NCI-H82 treated with DMSO at 0.1 percent for 48 hours (cell line): ENCODE measurements at regions not wholly inside any gene's neighbourhood (a gene's known extent, or its start where the extent isn't known, plus 50 kb on each side); places are given as distances from the start of the nearest gene placed in this dataset.
A peak's percentile ranks its signal among the peaks of the same experiment; 100 is the strongest.

Source experiments
- DNase-seq: peaks from one replicate; lab custom pipeline; 2025; ENCODE audit not compliant: unreplicated experiment; lab: John Stamatoyannopoulos, UW

GRCh38 chr7:10657201-10657600 is 316.5 kb upstream of the PHF14 start:
- DNase-seq, result no peak

DNA sequence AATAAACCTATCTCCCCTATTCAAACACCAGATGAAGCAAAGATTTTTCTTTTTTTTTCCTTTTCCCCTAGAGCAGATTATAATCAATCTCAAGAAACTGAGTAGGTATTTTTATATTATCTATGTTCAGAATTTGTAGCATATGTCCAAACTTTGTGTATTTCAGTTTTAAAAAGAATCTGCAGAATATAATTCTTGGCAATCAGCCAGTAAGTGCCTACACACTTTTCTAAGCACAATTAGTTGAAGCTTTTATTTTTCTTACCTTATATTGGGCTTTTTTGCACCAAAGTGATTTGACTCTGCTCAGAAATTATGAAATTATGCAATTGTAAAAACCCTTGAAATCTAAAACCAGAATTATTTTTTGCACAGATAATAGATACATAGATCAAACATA is 315.8 kb upstream of the PHF14 start:
- DNase-seq, result no peak

- DNase-seq, result no peak
Observed at GRCh38 chr7:10662491-10662890, 311.2 kb upstream of the PHF14 start.

DNA sequence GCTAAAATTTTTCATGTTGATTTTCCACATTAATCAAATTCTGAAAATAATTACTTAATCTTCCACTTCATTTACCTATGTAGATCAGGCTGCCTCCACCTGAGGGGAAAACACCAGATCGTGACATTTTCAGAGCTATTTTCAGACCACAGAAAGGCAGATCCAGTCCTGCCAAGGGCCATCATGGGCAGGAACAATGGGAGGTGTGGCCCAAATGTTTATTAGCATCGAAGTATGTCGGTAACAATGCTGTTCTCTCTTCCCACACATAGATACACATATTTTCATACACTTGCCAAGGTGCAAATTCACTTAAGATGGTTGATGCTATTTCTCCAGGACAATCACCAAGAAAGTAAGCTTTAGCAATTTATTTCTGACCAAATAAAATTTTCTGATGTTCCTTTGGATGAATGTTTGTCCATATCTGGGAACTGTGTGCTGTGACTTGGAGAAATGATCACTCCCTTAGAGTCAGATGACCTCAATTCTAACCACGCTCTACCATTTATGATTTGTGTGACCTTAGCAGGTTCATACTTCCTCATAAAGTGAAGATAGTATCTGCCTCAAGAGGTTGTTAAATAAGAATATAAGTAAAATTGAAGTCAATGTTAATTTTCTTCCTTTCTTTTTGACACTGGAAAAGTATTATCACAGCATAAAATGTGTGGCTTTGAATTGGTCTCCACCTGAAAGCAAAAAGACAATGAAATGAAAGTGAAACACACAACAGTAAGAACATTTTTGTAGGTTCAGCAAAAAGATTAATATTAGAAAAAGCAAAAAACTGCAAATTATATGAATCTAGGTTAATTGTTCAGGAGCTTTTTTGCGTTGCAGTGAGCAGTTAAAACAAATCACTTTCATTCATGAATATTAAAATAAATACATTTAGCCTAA is 310.4 kb upstream of the PHF14 start:
- DNase-seq, result no peak

GRCh38 chr7:10672186-10672585 is 301.5 kb upstream of the PHF14 start:
- peak; percentile 90 for DNase-seq

- DNase-seq, result no peak
Observed at GRCh38 chr7:10677211-10677610, 296.5 kb upstream of the PHF14 start.

DNA sequence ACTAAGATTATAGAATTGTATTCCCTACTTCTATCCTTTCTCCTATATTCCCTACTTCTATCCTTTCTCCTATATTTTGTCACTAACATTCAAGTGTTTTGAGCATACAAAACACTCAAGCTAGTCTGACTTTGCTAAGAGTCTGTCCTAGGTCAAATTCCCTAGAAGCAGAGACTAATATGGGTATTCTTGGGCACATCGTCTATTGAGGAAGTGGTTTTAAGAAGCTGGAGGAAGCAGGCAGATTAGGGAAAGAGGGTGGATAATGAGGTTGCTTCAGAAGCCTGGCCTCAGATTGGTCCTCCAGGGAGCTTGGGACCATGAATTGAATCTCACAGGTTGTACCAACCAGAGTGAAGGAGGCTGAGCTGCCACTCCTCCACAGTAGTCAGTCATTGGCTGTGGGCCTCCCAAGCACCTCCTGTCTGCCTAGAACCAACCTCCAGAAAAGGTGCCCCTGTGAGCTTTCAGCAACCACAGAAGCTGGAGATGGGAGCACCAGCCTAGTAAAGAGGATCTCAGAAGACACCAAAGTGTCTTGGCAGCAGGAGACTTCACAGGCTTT is 295.9 kb upstream of the PHF14 start:
- DNase-seq, result no peak

DNA sequence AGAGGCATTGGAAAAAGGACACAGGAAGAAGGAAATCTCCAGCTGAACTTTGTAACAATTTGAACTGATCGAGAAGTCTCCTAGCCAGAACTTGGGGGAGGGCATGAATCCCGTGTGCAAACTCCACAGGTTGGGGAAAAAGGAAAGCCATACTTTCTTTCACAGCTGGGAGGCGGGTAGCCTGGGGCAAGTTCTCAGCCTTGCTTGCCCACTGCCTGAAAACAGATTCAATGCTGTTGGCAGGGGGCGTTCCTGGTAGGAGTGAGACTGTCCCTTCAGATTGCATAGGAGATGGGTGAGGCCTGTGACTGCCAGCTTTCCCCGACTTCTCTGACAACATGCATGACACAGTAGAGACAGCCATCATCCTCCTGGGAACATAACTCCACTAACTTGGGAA is 289.1 kb upstream of the PHF14 start:
- no peak for DNase-seq

GRCh38 chr7:10685040-10685439 is 288.6 kb upstream of the PHF14 start:
- DNase-seq, result no peak

DNA sequence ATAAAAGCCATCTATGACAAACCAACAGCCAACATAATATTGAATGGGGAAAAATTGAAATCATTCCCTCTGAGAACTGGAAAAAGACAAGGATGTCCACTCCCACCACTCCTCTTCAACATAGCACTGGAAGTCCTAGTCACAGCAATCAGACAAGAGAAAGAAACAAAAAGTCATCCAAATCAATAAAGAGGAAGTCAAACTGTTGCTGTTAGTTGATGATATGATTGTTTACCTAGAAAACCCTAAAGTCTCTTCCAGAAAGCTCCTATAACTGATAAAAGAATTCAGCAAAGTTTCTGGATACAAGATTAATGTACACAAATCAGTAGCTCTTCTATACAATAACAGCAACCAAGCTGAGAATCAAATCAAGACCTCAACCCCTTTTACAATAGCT is 285.1 kb upstream of the PHF14 start:
- no peak for DNase-seq

DNA sequence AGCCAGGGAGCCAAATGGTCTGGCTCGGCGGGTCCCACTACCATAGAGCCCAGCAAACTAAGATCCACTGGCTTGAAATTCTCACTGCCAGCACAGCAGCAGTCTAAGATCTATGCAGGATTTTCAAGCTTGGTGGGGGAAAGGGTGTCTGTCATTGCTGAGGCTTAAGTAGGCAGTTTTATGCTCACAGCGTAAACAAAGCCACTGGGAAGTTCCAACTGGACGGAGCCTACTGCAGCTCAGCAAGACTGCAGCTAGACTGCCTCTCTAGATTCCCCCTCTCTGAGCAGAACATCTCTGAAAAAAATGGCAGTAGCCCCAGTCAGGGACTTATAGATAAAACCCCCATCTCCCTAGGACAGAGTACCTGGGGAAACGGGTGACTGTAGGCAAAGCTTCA is 277.6 kb upstream of the PHF14 start:
- peak; percentile 41 for DNase-seq

DNA sequence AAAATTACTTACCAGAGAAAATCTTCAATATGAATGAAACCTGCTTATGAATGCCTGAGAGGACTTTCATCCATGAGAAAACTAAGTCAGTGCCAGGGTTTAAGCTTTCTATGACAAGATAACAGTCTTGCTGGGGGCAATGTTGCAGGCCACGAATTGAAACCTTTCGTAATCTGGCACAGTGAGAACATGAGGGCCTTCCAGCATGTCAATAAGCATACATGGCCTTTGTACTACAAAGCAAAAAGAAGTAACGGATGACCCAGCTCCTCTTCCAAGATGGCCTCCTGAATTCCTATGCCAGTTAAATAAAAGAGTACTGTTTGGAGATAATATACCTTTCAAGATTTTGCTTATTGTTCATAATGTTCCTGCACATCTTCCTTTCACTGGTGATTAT is 270.6 kb upstream of the PHF14 start:
- no peak for DNase-seq

GRCh38 chr7:10703981-10704380 is 269.7 kb upstream of the PHF14 start:
- no peak for DNase-seq

DNA sequence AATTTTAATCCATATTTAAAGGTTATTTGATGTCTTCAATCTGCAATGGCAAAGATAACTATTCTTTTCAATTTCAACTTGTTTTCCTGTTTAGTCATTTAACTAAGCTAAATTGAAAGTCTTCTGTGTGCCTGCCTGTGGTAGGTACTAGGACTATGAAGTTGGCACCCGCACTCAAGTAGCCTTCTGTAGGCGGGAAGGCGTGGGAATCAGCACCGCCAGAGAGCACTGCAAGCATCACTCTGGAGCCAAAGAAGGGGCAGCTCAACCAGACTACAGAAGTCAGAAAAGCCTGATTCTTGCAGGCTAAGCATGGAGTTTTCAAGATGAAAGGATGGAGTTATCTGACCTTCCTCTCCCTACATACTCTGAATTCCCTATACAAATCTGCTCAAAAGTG is 269.0 kb upstream of the PHF14 start:
- no peak for DNase-seq

DNA sequence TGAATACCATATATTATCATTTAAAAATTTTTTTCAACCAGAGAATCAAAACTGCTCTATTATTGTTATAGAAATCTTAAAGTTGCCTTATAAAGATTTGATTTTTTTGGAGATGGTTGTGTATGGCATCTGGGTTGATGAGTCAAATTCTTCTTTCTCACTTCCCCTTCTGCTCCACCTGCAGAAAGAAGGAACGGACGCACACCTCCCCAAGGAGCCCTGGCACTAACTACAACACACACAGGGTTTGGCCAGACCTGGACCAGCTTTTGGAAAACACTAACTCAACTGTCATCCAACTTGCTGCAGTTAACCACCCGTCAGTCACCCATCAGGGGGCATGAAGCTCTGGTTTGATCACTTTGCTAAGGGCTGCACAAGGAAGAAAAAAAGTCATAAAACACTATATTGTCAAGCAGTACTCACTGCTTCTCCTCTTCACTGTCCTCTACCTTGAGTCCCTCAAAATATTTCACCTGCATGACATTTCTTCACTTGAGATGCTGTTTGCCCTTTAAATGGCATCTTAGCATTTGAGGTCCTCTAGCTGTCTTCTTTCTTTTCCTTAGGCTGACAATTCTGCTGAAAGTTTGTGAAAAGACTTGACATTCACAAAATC is 266.7 kb upstream of the PHF14 start:
- DNase-seq, result no peak

GRCh38 chr7:10707519-10707918 is 266.2 kb upstream of the PHF14 start:
- DNase-seq, result no peak

DNA sequence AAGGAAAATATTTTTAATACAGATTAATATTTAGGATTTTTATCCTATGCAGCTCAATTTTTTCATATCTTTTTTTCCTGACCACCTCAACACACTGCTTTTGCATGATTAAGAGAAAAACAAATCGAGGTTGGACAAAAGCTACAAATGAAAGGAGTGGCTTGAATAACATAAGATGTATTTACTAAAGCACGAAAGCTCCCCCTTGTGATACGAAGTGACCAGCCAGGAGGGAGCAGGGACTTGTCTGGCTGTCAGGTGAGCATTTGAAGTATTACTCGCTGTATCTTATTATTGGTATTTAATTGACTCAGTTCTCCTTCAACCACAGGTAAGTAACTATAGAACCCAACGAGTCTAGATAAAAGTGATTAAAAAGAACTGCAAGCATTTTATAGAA is 265.2 kb upstream of the PHF14 start:
- DNase-seq, result peak; percentile 45

GRCh38 chr7:10718768-10719167 is 254.9 kb upstream of the PHF14 start:
- DNase-seq, result no peak

GRCh38 chr7:10720042-10720441 is 253.6 kb upstream of the PHF14 start:
- DNase-seq, result no peak

GRCh38 chr7:10721289-10721688 is 252.4 kb upstream of the PHF14 start:
- DNase-seq, result no peak

DNA sequence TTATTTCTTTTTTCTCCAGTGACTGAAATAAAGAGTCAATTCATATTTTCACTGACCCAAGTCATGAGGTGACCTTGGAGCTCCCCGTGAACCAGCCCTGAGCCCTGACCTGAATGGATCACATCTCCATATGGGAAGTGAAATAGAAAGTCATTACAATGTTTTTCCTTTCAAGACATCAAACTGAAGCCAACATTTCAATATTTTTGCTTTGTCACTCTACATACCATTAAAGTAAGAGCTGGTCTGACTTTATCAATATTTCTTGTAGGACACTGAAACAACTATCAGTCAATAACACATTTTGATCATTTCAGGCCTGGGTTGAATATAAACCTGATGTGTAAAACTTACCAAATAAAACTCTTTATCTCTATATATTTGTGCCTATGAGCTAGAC is 249.8 kb upstream of the PHF14 start:
- no peak for DNase-seq

GRCh38 chr7:10724449-10724848 is 249.2 kb upstream of the PHF14 start:
- DNase-seq, result no peak
